ENCODE measurements at regions not wholly inside any gene's neighbourhood (a gene's known extent, or its start where the extent isn't known, plus 50 kb on each side); places are given as distances from the start of the nearest gene placed in this dataset.

DNA sequence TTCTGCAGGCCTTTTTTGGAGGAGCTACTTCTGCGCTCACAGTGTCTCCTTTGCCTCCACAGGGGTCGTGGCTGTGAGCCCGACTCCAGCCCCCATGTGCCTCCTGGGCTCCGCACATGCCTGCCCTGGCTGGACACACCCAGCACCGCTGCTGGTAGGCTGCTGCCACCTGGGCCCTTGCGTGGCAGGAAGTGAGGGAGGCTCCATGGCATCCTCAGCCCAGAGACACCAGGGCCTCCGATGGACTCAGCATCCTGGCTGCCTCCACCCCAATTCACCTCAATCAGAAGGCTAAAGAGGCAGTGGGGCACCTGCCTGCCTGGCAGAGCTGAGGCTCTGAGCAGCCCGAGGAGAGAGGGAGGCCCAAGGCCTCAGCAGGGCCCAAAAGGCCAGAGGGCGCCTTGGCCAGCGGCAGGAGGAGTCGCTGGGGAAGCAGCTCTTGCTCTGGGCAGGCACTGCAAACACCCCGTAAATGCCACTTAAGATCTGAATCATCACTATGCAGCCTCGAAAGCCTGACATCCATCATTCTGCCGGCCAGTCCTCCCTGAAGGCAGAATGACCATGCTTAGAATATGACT is 68.3 kb upstream of the OTOS start:
- TF ChIP-seq, protein P1, sequence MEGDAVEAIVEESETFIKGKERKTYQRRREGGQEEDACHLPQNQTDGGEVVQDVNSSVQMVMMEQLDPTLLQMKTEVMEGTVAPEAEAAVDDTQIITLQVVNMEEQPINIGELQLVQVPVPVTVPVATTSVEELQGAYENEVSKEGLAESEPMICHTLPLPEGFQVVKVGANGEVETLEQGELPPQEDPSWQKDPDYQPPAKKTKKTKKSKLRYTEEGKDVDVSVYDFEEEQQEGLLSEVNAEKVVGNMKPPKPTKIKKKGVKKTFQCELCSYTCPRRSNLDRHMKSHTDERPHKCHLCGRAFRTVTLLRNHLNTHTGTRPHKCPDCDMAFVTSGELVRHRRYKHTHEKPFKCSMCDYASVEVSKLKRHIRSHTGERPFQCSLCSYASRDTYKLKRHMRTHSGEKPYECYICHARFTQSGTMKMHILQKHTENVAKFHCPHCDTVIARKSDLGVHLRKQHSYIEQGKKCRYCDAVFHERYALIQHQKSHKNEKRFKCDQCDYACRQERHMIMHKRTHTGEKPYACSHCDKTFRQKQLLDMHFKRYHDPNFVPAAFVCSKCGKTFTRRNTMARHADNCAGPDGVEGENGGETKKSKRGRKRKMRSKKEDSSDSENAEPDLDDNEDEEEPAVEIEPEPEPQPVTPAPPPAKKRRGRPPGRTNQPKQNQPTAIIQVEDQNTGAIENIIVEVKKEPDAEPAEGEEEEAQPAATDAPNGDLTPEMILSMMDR (IDR thresholded peaks at IDR 0.05; ENCODE audit: low read depth, low read length) = no peak
- DNase-seq (ENCODE audit: low read depth in 2 of 2) = no peak
- no peak overlapping the region for H3K4me3 ChIP-seq (replicated peaks in 1 of 2; ENCODE audit: low read depth in 2 of 2, low read length in 2 of 2)

DNA sequence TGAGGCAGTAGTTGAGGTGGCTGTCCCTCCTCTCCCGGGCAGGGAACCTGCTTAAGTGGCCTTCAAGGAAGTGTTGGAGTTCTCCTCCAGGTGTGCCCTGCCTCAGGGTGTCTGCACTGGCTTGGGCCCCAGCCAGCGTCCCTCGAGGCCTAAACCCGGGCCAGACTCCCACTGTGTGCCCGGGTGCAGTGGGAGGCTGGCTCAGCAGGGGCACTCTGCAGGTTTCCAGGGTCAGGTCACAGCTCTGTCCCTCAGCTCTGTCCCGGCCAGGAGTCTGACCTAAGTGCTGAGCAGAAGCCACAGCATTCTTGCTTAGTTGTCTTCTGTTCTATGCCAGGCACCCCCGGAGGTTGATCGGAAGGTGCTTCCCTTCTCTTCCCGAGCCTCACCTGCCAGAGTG is 69.0 kb upstream of the OTOS start:
- TF ChIP-seq, protein P1 (IDR thresholded peaks at IDR 0.05; ENCODE audit: low read depth, low read length) = no peak
- no peak overlapping the region for H3K4me3 ChIP-seq (replicated peaks in 1 of 2; ENCODE audit: low read depth in 2 of 2, low read length in 2 of 2)
- no peak for DNase-seq (ENCODE audit: low read depth in 2 of 2)

DNA sequence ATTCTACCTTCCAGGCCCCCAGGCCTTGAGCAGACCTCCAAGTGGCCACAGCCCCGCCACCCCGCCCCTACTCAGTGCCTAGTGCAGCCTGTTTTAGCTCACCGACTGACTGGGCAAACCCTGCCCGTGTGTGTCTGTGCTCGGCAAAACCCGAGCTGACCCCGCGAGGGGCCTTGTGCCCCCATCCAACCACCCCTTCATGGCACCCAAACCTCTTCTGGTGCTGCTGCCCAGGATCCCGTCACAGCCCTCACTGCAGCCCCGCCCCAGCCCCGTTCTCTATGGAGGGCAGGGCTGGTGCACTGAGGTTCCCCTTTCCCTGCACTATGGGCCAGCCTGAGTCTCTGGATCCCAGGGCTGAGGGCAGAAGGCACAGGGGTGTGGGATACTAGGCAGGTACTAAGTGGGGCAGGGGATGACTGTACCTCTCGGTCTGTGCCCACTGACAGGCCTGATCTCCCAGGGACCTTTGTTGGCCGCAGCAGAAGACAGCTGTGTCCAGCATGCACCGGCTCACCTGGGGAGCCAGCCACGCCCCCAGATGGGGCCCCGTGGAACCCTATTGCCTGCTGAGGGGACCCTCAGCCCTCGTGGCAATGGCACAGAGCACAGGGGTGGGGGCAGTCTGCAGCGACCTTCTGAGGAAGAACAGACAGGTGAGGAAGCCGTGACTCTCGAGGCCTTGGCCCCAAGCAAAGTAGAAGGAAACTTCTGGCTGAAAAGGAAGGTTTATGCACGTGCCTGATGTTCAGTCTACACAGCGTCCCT is 69.9 kb upstream of the OTOS start:
- TF ChIP-seq, protein P1 (IDR thresholded peaks at IDR 0.05; ENCODE audit: low read depth, low read length) = no peak
- DNase-seq (ENCODE audit: low read depth in 2 of 2) = no peak
- no peak overlapping the region for H3K4me3 ChIP-seq (replicated peaks in 1 of 2; ENCODE audit: low read depth in 2 of 2, low read length in 2 of 2)

DNA sequence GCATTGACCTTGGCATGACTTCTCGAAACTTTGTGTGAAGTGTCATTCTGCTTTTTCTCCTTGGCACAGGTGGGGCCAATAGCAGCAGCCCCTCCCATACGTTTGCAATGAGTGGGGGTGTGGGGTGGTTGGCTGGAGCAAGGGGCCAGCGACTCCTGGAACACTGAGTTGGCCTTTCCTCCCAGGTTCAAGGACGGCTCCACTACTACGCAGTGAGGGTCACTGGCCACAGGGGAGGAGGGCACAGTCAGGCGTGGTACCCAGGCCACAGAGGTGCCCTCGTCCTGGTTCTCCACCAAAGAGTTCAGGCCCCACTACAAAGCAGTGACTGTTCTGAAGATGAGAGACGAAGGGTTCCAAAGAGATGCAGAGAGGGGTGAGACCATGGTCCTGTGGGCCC is 70.6 kb upstream of the OTOS start:
- TF ChIP-seq, protein P1 (IDR thresholded peaks at IDR 0.05; ENCODE audit: low read depth, low read length) = no peak
- no peak overlapping the region for H3K4me3 ChIP-seq (replicated peaks in 1 of 2; ENCODE audit: low read depth in 2 of 2, low read length in 2 of 2)
- DNase-seq (ENCODE audit: low read depth in 2 of 2) = no peak

DNA sequence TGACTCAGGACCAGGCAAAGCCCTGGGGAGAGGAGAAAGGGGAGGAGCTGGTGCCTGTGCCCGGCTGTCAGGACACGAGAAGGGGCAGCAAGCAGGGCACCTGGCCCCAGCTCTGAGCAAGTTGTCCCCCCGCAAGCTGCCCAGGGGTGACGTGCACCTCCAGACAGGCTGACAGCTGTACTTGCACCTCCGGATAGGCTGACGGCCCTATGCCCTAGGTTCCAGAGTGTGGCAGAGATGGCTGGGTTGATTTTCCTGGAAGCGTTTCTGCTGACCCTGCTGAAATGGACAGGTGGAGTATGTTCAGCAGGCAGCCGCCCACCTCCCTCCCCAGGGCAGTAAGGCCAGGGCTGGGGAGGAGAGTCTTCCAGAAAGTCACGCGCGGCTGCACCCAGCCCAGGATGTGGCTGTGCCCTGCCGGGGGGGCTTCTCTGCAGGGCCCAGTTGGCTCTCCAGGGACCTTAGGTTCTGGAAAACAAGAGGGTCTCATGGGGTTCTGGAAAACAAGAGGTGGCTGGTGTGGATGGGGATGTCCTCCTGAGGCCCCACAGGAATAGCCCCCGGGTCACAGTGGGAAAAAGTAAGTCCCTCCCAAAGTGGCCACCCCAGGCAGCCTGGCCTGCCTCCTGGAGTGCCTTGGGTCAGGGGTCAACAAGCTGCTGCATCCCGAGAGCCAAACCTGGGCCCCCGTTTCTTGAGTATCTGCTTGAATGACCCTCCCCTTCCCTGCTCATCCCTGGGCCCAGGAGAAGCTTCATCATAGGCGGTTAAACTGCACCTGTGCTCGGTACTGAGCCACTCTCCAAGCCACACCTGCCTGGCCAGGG is 71.4 kb upstream of the OTOS start:
- H3K4me3 ChIP-seq (replicated peaks in 1 of 2; ENCODE audit: low read depth in 2 of 2, low read length in 2 of 2) = no peak overlapping the region
- TF ChIP-seq, protein P1 (IDR thresholded peaks at IDR 0.05; ENCODE audit: low read depth, low read length) = no peak
- no peak for DNase-seq (ENCODE audit: low read depth in 2 of 2)

DNA sequence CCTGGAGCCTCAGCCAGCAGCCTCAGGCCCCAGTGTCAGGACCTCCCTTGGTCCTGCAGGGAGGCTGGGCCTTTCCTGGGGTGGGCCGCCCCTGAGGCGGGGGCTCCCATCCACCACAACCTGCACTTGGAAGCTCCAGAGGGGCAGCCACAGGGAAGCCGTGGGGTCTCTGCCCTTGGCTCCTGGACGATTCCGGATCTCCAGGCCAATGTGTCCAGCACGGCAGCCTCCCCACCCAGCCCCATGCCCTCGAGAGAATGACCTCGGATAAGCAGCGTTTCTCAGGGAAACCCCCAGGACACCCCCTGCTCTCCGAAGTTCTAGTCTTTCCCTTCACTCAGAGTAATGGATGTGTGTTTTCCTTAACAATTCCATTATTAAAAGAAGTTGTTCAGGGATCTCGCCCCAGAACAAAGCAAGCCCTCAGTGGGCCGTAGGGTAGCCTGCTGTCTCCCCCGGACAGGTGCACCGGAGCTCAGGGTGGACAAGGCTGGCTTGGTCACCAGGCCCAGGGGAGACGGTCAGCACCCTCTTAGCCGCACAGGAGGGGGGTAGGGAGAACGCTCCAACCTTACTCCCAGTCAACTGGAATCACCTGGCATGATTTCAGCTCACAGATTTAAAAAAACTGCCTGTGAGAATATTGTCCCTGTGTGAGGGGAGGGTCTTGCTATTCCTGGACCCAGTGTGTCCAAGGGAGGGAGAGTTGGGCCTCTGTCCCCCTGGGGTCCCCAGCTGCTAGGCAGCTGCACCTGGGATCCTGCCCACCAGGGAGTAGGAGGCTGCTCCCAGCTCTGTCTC is 72.2 kb upstream of the OTOS start:
- TF ChIP-seq, protein P1 (IDR thresholded peaks at IDR 0.05; ENCODE audit: low read depth, low read length) = no peak
- no peak for DNase-seq (ENCODE audit: low read depth in 2 of 2)
- H3K4me3 ChIP-seq (replicated peaks in 1 of 2; ENCODE audit: low read depth in 2 of 2, low read length in 2 of 2) = no peak overlapping the region
